GM13977 (cell line): ENCODE measurements at regions not wholly inside any gene's neighbourhood (a gene's known extent, or its start where the extent isn't known, plus 50 kb on each side); places are given as distances from the start of the nearest gene placed in this dataset.
A peak's percentile ranks its signal among the peaks of the same experiment; 100 is the strongest.

Source experiments
- DNase-seq: peaks from one replicate; pipeline ENCODE4 v3.0.0; 2012; ENCODE audit warnings: low spot score
- CTCF ChIP-seq: IDR thresholded peaks from 2 replicates; pipeline ENCODE4 v1.5.1; 2012; ENCODE audit warnings: mild to moderate bottlenecking, control low read depth; ENCODE audit not compliant: insufficient read depth; ENCODE audit errors: extremely low read depth, missing control alignments
- in situ Hi-C: fragments of 300-500 bp; cut with MboI; formaldehyde crosslinking; loops from one replicate; pipeline ENCODE4 v1.12.0; 2022; ENCODE audit warnings: low sequenced_read_pairs, low pct_unique_long_range_greater_than_20kb, mixed read lengths, inconsistent platforms; ENCODE audit not compliant: unreplicated experiment

- DNase-seq = peak; percentile 76
- TF ChIP-seq CTCF = peak; percentile 95
- in situ Hi-C loops = loop anchor here (25.0 kb wide), 1 partner anchor 277 kb away; no protein-coding TSS in a partner anchor
Measured at GRCh38 chr2:9139491-9140443, 66.8 kb upstream of the ASAP2 start.

GRCh38 chr2:9137379-9138150, 69.0 kb upstream of the ASAP2 start:
- no peak for TF ChIP-seq CTCF
- DNase-seq = no peak
- in situ Hi-C loops = loop anchor here (25.0 kb wide), 1 partner anchor 275 kb away; no protein-coding TSS in a partner anchor

GRCh38 chr2:9135822-9136558, 70.6 kb upstream of the ASAP2 start:
- TF ChIP-seq CTCF = no peak
- DNase-seq = no peak
- in situ Hi-C loops = loop anchor here (25.0 kb wide), 1 partner anchor 274 kb away; no protein-coding TSS in a partner anchor

GRCh38 chr2:9127316-9127715, 79.3 kb upstream of the ASAP2 start:
- no peak for DNase-seq
- in situ Hi-C loops = loop anchor here (25.0 kb wide), 1 partner anchor 265 kb away; no protein-coding TSS in a partner anchor
- TF ChIP-seq CTCF = no peak

GRCh38 chr2:9126540-9126939, 80.1 kb upstream of the ASAP2 start:
- DNase-seq = no peak
- in situ Hi-C loops = loop anchor here (25.0 kb wide), 1 partner anchor 264 kb away; no protein-coding TSS in a partner anchor
- no peak for TF ChIP-seq CTCF
